ENCODE measurements at regions not wholly inside any gene's neighbourhood (a gene's known extent, or its start where the extent isn't known, plus 50 kb on each side); places are given as distances from the start of the nearest gene placed in this dataset.
"Not testable (repeated sequence)": the region's sequence is repeated elsewhere in the genome, so short reads cannot be mapped to it uniquely, and the experiment has no call there.

DNA sequence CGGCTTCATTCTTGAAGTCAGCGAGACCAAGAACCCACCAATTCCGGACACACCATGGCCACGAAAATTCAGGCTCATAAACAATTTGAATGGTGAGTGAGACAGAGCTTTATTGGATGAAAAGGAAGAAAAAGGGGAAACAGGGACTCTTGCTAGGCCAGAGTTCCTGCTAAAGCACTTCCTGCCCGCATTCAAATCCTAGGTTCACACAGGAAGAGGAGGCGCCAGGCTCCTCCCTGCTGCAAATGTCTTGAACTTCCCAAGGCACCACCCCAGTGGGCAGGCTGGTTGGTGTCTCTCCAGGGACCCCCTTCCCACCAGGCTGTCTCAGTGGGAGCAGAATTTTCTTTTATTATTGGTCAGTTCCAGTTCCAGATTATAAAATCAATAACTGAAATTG lies 121.2 kb downstream of the FSCB start:
- DNase-seq = no peak

DNA sequence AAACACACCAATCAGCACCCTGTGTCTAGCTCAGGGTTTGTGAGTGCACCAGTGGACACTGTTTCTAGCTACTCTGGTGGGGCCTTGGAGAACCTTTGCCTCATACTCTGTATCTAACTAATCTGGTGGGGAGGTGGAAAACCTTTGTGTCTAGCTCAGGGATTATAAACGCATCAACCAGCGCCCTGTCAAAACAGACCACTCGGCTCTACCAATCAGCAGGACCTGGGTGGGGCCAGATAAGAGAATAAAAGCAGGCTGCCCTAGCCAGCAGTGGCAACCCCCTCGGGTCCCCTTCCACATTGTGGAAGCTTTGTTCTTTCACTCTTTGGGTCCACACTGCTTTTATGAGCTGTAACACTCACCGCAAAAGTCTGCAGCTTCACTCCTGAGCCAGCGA lies 121.8 kb downstream of the FSCB start:
- DNase-seq = not testable (repeated sequence)

DNA sequence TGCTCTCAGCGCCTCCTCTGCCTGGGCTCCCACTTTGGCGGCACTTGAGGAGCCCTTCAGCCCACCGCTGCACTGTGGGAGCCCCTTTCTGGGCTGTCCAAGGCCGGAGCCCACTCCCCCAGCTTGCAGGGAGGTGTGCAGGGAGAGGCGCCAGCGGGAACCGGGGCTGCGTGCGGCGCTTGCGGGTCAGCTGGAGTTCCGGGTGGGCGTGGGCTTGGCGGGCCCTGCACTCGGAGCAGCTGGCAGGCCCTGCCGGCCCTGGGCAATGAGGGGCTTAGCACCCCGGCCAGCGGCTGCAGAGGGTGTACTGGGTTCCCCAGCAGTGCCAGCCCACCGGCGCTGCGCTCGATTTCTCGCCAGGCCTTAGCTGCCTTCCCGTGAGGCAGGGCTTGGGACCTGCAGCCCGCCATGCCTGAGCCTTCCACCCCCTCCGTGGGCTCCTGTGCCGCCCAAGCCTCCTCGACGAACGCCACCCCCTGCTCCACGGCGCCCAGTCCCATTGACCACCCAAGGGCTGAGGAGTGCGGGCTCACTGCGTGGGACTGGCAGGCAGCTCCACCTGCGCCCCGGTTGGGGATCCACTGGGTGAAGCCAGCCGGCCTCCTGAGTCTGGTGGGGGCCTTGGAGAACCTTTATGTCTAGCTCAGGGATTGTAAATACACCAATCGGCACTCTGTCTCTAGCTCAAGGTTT lies 122.3 kb downstream of the FSCB start:
- not testable (repeated sequence) for DNase-seq

- DNase-seq = no peak
These were observed 123.0 kb downstream of the FSCB start for GRCh38 chr14:44384093-44384492.

DNA sequence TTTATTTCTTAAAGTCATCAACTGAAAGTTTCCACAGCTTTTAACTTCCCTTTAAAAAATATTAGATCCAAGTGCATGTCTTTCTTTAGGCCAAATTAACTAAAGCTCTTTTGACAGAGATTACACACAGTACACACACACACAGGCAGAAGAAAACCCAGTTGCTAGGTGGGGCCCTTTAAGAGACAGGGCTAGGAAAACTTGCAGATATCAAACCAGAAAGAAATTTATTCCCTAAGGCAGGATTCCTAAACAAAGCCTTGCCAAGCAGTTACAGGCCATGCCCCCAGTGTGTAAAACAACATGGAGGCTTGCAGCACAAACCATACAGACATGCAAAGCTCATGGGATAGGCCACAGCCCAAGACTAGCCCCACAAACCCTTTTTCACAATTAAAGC lies 123.4 kb downstream of the FSCB start:
- peak; percentile 16 for DNase-seq

DNA sequence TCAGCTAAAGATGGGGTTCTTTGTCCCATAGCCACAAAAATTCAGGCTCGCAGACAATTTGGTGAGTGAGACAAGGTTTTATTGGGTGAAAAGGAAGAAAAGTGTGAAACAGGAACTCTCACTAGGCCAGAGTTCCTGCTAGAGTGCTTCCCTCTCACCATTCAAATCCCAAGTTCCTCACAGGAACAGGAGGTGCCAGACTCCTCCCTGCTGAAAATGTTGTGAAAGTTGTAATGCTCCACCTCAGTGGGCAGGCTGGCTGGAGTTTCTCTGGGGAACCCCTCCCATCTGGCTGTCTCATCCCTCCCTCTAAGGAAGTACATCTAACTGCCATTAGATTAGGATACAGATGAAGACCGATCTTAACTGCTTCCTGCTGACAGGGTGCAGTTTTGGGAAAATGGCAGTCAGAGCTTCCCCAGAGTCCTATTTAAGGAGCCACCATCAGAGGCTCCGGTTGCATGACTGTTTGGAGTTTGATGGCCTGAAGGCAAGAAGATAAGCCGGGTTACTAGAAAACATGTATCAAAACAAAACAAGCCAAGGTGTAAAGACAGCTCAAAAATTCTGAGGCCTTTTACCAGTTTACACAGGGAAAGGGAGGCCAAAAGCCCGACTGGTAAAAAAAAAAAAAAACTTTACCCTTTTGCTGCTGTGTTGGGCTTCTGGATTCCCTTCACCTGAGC lies 127.6 kb downstream of the FSCB start:
- DNase-seq = no peak

- DNase-seq = no peak
These were observed 132.2 kb downstream of the FSCB start for GRCh38 chr14:44374906-44375305.

DNA sequence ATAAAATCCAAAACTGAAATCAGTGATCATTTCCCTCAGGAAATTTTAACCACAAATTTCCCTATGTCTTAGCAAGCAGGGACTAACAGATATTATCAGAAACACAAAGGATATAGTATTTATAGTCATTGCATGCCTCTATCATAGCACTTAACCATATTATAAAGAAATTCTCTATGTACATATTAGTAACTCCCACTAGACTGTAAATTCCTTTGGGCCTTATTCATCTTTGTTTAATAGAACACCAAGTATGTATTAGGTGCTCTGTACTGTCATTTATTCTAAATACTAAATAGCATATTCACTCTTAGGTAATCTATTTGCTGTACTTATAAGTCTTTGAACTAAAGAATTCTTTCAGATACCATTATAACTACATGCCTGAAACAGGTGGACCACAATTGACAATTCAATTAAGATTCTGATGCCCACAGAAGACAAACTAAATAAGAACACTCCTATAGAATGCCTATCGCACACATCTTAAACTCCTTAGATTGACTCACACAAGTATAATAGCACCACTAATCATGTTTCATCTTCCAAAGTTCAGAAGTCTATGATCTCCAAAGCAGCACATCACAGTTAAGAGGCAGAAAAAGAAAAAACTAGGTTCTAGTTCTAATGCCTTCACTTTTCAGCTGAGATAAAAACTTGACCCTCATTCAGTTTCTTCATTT lies 134.1 kb downstream of the FSCB start:
- no peak for DNase-seq

DNA sequence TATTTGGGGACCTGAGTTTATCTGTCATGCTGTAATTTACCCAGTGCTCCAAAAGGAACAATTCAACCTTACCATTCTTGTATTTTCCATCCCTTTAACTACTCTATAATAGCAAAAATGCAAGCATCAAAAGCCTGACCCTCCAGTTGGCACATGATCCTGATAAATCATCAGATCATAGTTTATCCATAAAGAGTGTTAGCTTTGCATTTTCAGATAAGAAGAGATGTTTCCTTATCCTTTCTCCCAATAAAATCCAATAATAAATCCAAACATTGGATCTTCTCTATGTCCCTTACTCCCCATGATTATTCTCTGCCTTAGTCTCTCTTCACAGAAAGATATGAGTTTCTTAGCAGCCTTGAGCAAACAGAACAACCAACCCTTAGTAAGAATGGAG lies 134.9 kb downstream of the FSCB start:
- no peak for DNase-seq

DNA sequence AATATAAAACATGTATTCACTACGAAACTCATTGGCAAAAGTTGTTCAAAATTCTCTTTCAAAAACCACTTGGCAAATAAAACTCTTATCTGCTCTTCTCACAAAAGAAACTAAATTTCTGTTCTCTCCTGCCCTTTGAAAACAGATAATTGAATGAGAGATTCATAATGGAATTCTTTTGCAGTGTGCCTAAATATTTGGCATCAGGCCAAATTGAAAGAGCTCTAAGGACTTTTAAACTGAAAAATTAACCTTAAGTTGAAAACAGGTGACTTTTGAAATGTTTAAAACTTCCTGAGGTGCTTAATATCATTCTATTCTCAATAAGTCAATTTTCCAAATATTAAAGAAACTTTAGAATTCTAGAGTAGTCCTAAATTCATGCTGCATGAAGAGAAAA lies 136.4 kb downstream of the FSCB start:
- DNase-seq = peak; percentile 20

- no peak for DNase-seq
These were observed 137.5 kb downstream of the FSCB start for GRCh38 chr14:44369401-44370123.

GRCh38 chr14:44361083-44361482 lies 146.0 kb downstream of the FSCB start:
- no peak for DNase-seq

DNA sequence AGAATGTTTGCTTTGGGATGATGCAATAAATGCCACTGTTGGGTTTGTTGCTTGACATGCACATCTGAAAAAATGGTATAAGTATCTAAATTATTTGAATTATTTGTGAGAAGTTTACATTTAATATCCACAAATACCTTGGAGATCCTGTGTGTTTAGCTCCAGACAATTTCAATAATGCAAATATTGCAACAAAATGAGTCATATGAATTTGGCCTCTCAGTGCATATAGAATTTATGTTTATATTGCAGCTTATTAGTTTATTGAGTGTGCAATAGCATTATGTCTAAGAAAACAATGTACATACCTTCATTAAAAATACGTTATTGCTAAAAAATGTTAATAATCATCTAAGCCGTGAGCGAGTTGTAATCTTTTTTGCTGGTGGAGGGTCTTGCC lies 153.3 kb downstream of the FSCB start:
- no peak for DNase-seq

DNA sequence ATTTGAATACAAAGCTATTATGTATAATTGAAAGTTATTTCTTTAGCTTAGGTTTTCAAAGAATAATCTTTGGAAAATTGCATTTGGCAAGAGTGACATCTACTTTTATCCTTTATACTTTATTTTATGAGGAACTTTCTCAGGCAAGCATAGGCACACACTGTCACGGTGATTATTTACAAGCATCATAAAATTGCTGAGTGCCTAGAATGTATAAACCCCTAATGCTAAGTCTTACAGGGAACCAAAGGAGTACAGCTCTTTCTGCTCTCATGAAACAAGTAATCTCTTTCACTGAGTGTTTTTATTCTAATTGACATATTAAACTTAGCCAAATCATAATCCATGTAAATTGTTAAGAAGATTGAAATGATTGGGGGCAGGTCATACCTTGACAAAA lies 154.9 kb downstream of the FSCB start:
- no peak for DNase-seq

DNA sequence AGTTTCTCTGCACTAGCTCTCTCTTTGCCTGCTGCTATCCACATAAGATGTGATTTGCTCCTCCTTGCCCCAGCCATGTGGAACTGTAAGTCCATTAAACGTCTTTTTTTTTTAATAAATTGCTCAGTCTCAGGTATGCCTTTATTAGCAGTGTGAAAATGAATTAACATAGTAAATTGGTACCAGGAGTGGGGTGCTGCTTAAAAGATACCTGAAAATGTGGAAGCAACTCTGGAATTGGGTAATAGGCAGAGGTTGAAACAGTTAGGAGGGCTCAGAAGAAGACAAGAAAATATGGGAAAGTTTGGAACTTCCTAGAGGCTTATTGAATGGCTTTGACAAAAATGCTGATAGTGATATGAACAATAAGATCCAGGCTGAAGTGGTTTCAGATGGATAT lies 159.8 kb downstream of the FSCB start:
- DNase-seq = no peak

GRCh38 chr14:44341116-44341515 lies 166.0 kb downstream of the FSCB start:
- no peak for DNase-seq

GRCh38 chr14:44339862-44340261 lies 167.2 kb downstream of the FSCB start:
- DNase-seq = no peak

GRCh38 chr14:44339231-44339630 lies 167.9 kb downstream of the FSCB start:
- no peak for DNase-seq

GRCh38 chr14:44317441-44317746 lies 189.7 kb downstream of the FSCB start:
- DNase-seq = no peak

- DNase-seq = no peak
These were observed 190.2 kb downstream of the FSCB start for GRCh38 chr14:44316647-44317440.

DNA sequence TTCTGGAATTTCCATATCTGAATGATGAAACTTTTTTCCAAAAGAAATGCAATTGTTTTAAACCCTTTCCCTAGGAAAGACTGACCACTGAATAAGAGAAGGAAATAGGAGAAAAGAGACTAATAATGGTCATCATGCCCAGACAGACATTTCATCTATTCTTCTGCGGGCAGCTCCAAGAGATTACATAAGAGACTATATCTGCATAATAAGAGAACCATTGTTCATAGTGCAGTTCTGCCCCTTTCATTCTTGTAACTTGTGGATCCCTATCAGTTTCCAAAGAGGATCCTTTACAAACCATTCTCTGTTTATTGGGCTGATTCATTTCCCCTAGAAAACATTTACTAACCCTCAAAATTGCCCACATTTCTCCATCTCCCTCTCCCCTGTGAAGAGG lies 197.8 kb downstream of the FSCB start:
- DNase-seq = no peak

GRCh38 chr14:44300916-44301315 lies 206.2 kb downstream of the FSCB start:
- no peak for DNase-seq
